ENCODE measurements at regions not wholly inside any gene's neighbourhood (a gene's known extent, or its start where the extent isn't known, plus 50 kb on each side); places are given as distances from the start of the nearest gene placed in this dataset.

DNA sequence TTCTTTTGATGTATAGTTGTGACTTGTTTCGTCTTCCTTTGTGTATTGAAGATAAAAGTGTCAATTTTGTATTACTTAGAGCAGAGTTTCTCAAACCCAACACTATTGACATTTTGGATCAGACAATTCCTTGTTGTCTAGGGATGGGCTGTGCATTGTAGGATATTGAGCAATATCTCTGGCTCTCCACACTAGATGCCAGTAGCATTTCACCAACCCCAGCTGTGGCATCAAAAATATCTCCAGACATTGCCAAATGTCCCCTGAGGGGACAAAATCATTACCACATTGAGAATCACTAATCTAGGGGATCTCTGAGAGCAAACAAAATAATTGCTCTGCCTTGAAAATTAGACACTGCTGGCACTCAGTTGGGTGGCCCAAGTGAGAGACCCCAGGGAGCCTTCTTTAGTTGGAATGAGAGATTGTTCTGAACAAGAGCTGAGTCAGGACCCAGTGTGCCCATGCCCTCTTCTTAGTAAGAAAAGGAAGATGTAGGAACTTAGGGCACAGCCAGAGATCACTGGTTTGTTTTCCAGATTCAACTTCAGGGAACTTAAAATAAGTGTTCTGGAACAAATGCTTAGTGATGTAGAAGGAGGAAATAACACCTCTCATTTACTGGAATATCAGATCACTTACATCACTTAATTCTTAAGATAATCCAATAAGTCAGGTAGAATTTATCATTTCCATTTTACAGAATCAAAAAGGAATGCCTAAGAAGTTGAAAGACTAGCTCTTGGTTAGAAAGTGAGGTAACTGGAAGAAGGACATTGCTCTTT is 466.6 kb upstream of the TNP1 start:
- CTCF ChIA-PET, result interaction anchor here (0.6 kb wide), 1 partner anchor 160 kb away, joined by 3 read pairs; no protein-coding TSS in a partner anchor
- Histone ChIP-seq H2AFZ (no peak overlapping the region), H3F3A (ENCODE audit: insufficient read depth, low read depth) (peaks cover 47% of the 10 kb centered on the region), H3K27me3 (ENCODE audit: insufficient read depth, low read depth) (no peaks in the 10 kb centered on the region), H3K9me2 (ENCODE audit: insufficient read depth) (no peaks in the 10 kb centered on the region), H4K20me1 (ENCODE audit: insufficient read depth) (no peaks in the 10 kb centered on the region), H3K9me3 (ENCODE audit: insufficient read depth, low read depth) (peaks cover 7% of the 10 kb centered on the region), H3K4me2 (peak overlapping the region; percentile 43), H3K4me3 (no peak overlapping the region), H3K79me2 (ENCODE audit: low read depth) (no peaks in the 10 kb centered on the region), H3K36me3 (ENCODE audit: low read depth) (no peaks in the 10 kb centered on the region), H3K4me1 (replicated peaks; ENCODE audit: insufficient read depth) (peaks cover 66% of the 10 kb centered on the region), H3K27ac (peak overlapping the region; percentile 67)
- intact Hi-C loops (cut with micrococcal nuclease; ENCODE audit: unreplicated experiment), result loop anchor here (1.0 kb wide), 2 partner anchors 62 to 184 kb away; no protein-coding TSS in a partner anchor
- DNase-seq, result peak; percentile 44 to 94
- BruUV-seq (replicated peaks), result no TSS peak
- POLR2A ChIA-PET (ENCODE audit: unreplicated experiment), result interaction anchor here (0.6 to 0.7 kb wide), 2 partner anchors 36 to 260 kb away, joined by 3 to 5 read pairs; no protein-coding TSS in a partner anchor
- TF ChIP-seq, protein P1, sequence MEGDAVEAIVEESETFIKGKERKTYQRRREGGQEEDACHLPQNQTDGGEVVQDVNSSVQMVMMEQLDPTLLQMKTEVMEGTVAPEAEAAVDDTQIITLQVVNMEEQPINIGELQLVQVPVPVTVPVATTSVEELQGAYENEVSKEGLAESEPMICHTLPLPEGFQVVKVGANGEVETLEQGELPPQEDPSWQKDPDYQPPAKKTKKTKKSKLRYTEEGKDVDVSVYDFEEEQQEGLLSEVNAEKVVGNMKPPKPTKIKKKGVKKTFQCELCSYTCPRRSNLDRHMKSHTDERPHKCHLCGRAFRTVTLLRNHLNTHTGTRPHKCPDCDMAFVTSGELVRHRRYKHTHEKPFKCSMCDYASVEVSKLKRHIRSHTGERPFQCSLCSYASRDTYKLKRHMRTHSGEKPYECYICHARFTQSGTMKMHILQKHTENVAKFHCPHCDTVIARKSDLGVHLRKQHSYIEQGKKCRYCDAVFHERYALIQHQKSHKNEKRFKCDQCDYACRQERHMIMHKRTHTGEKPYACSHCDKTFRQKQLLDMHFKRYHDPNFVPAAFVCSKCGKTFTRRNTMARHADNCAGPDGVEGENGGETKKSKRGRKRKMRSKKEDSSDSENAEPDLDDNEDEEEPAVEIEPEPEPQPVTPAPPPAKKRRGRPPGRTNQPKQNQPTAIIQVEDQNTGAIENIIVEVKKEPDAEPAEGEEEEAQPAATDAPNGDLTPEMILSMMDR (conservative IDR thresholded peaks at IDR 0.05), result no peak
- TF ChIP-seq EZH2 (IDR thresholded peaks at IDR 0.05; ENCODE audit: low read depth), result no peak

GRCh38 chr2:217325816-217326215 is 466.0 kb upstream of the TNP1 start:
- Histone ChIP-seq H3K27me3 (ENCODE audit: insufficient read depth, low read depth) (no peaks in the 10 kb centered on the region), H3K4me3 (no peak overlapping the region; the same call in 1 of the 2 replicates), H3K27ac (peak overlapping the region; percentile 67), H3K79me2 (ENCODE audit: low read depth) (no peaks in the 10 kb centered on the region), H3F3A (ENCODE audit: insufficient read depth, low read depth) (peaks cover 42% of the 10 kb centered on the region), H3K4me2 (peak overlapping the region; percentile 43), H4K20me1 (ENCODE audit: insufficient read depth) (no peaks in the 10 kb centered on the region), H3K4me1 (replicated peaks; ENCODE audit: insufficient read depth) (peaks cover 60% of the 10 kb centered on the region), H3K36me3 (ENCODE audit: low read depth) (no peaks in the 10 kb centered on the region), H3K9me3 (ENCODE audit: insufficient read depth, low read depth) (peaks cover 7% of the 10 kb centered on the region), H3K9me2 (ENCODE audit: insufficient read depth) (no peaks in the 10 kb centered on the region), H2AFZ (no peak overlapping the region)
- intact Hi-C loops (cut with micrococcal nuclease; ENCODE audit: unreplicated experiment), result loop anchor here (1.0 kb wide), 2 partner anchors 62 to 184 kb away; no protein-coding TSS in a partner anchor
- TF ChIP-seq, protein P1 (conservative IDR thresholded peaks at IDR 0.05), result no peak
- TF ChIP-seq EZH2 (IDR thresholded peaks at IDR 0.05; ENCODE audit: low read depth), result no peak
- POLR2A ChIA-PET (ENCODE audit: unreplicated experiment), result interaction anchor here (0.6 kb wide), 1 partner anchor 36 kb away, joined by 5 read pairs; no protein-coding TSS in a partner anchor
- DNase-seq, result no peak
- no TSS peak for BruUV-seq (replicated peaks)
- CTCF ChIA-PET, result no interaction called here

DNA sequence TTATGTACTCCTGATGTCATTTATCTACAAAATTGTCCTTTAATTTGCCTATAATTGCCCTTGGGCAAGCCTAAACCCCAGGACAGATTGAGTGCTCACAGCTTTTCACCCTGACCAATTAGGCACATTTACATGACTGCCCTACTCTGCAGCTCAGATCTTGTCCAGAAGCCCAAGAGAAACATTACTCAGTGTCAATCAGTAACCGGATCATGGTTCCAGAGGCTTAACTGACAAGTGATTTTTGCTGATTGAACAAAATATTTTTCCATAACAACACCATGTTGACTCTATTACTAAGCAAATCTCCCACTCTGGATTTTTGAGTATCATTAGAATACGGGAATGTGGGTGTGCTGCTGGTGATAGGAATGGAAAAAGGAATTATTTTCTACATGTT is 465.4 kb upstream of the TNP1 start:
- H3K4me2 ChIP-seq, result peak overlapping the region; percentile 43; the same call in 1 of the 2 replicates
- CTCF ChIA-PET, result no interaction called here
- intact Hi-C loops (cut with micrococcal nuclease; ENCODE audit: unreplicated experiment), result no loop called here
- no peak for TF ChIP-seq EZH2 (IDR thresholded peaks at IDR 0.05; ENCODE audit: low read depth)
- TF ChIP-seq, protein P1 (conservative IDR thresholded peaks at IDR 0.05), result no peak
- no peak overlapping the region for H2AFZ ChIP-seq
- no peaks in the 10 kb centered on the region for H3K9me2 ChIP-seq (ENCODE audit: insufficient read depth)
- H3K27me3 ChIP-seq (ENCODE audit: insufficient read depth, low read depth), result no peaks in the 10 kb centered on the region
- H3F3A ChIP-seq (ENCODE audit: insufficient read depth, low read depth), result peaks cover 37% of the 10 kb centered on the region
- H3K4me1 ChIP-seq (replicated peaks; ENCODE audit: insufficient read depth), result peaks cover 55% of the 10 kb centered on the region
- H4K20me1 ChIP-seq (ENCODE audit: insufficient read depth), result no peaks in the 10 kb centered on the region
- DNase-seq, result no peak
- H3K9me3 ChIP-seq (ENCODE audit: insufficient read depth, low read depth), result peaks cover 7% of the 10 kb centered on the region
- no peaks in the 10 kb centered on the region for H3K79me2 ChIP-seq (ENCODE audit: low read depth)
- BruUV-seq (replicated peaks), result no TSS peak
- POLR2A ChIA-PET (ENCODE audit: unreplicated experiment), result no interaction called here
- H3K27ac ChIP-seq, result peak overlapping the region; percentile 67
- H3K4me3 ChIP-seq, result no peak overlapping the region
- H3K36me3 ChIP-seq (ENCODE audit: low read depth), result no peaks in the 10 kb centered on the region

All from PC-9 (cell line).